Tibial nerve (tissue), 4 donors: ENCODE measurements at regions not wholly inside any gene's neighbourhood (a gene's known extent, or its start where the extent isn't known, plus 50 kb on each side); places are given as distances from the start of the nearest gene placed in this dataset.

Source experiments
- CTCF ChIP-seq, 5 experiments: fragments of 200-600 bp in 3 of 5; fragments of 450-650 bp in 2 of 5; sonication (generic) in 3 of 5; IDR thresholded peaks; one replicate each; pipeline ENCODE4 v1.5.1; 2016 to 2019; ENCODE audit warnings: antibody characterized with exemption in 5 of 5, mild to moderate bottlenecking in 3 of 5, moderate library complexity in 2 of 5
- EP300 ChIP-seq, 2 donors: sonication (generic); formaldehyde crosslinking; IDR thresholded peaks; one replicate each; pipeline ENCODE4 v1.6.1; 2017; ENCODE audit warnings: antibody characterized with exemption in 2 of 2, mild to moderate bottlenecking in 1 of 2
- POLR2A ChIP-seq, 2 donors: fragments of 450-650 bp; IDR thresholded peaks; one replicate each; pipeline ENCODE4 v1.6.1; 2017; ENCODE audit warnings: antibody characterized with exemption in 2 of 2, mild to moderate bottlenecking in 2 of 2, moderate library complexity in 2 of 2

GRCh38 chr6:67812693-67813092 lies 822.4 kb upstream of the ADGRB3 start:
- no peak for TF ChIP-seq POLR2A (IDR thresholded peaks at IDR 0.05)
- TF ChIP-seq CTCF (IDR thresholded peaks at IDR 0.05): no peak
- TF ChIP-seq EP300 (IDR thresholded peaks at IDR 0.05): no peak
